Lung (tissue), 11 donors: ENCODE measurements at regions not wholly inside any gene's neighbourhood (a gene's known extent, or its start where the extent isn't known, plus 50 kb on each side); places are given as distances from the start of the nearest gene placed in this dataset.

Source experiments
- ATAC-seq: fragments of 200-7000 bp; cut with Tn5 transposase; one replicate; pipeline ENCODE4 v1.9.1; 2020; ENCODE audit warnings: moderate number of reproducible peaks; ENCODE audit not compliant: insufficient read depth, low FRiP score
- DNase-seq, 3 donors: peaks; one replicate each; pipeline ENCODE4 v3.0.0-alpha.2; 2013 to 2017
- H3K27ac ChIP-seq, 2 donors: one replicate each; pipeline ENCODE4 v1.5.1; 2013; ENCODE audit warnings: mild to moderate bottlenecking in 2 of 2, moderate library complexity in 2 of 2, control low read depth in 1 of 2, inconsistent platforms in 1 of 2, low read depth in 1 of 2, low read length in 1 of 2
- H3K27me3 ChIP-seq, 3 donors: one replicate each; pipeline ENCODE4 v1.5.1; 2013; ENCODE audit warnings: low read length in 2 of 3; ENCODE audit not compliant: control insufficient read depth in 3 of 3, insufficient read depth in 3 of 3
- H3K36me3 ChIP-seq, 4 donors: one replicate each; pipeline ENCODE4 v1.5.1; 2013; ENCODE audit warnings: low read length in 4 of 4, mild to moderate bottlenecking in 1 of 4, moderate library complexity in 1 of 4; ENCODE audit not compliant: control insufficient read depth in 4 of 4, insufficient read depth in 4 of 4
- H3K4me1 ChIP-seq, 5 donors: one replicate each; pipeline ENCODE4 v1.5.1; 2013; ENCODE audit warnings: low read length in 5 of 5, mild to moderate bottlenecking in 2 of 5, moderate library complexity in 1 of 5; ENCODE audit not compliant: control insufficient read depth in 5 of 5, insufficient read depth in 5 of 5
- H3K4me3 ChIP-seq: one replicate; pipeline ENCODE4 v1.5.1; 2013; ENCODE audit warnings: mild to moderate bottlenecking, control low read depth, moderate library complexity
- H3K9ac ChIP-seq, 2 donors: one replicate each; pipeline ENCODE4 v1.5.1; 2013; ENCODE audit warnings: low read length in 2 of 2, control low read depth in 1 of 2; ENCODE audit not compliant: insufficient read depth in 1 of 2
- H3K9me3 ChIP-seq, 4 donors: one replicate each; pipeline ENCODE4 v1.5.1; 2013; ENCODE audit warnings: low read length in 3 of 4, mild to moderate bottlenecking in 1 of 4, moderate library complexity in 1 of 4; ENCODE audit not compliant: control insufficient read depth in 4 of 4, insufficient read depth in 3 of 4
- CTCF ChIP-seq: IDR thresholded peaks from 2 replicates; pipeline ENCODE4 v1.5.1; 2012; ENCODE audit warnings: mild to moderate bottlenecking; ENCODE audit errors: control extremely low read depth, extremely low read depth
- WGBS, 2 donors: extraction: QIAGEN DNeasy Blood & Tissue Kit; methylation state at CpG; one replicate each; pipeline ENCODE4 v1.1.7; 2013; 5-methylcytosine and 5-hydroxymethylcytosine counted together
- donor health status: control.
- donor health status: control.
- donor health status: Bipolar disorder and iron deficiency.
- donor health status: healthy.
- donor health status: DM: yes; HTN: yes; CAD: no.

GRCh38 chr4:55762819-55763218 is 56.8 kb upstream of the EXOC1L start:
- DNase-seq (no peak), ATAC-seq (no peak)
- peaks cover 0 to 1% (median 0%) of the 10 kb centered on the region in 4 donors for H3K9me3 ChIP-seq
- H3K27me3 ChIP-seq: no peaks in the 10 kb centered on the region
- no peak for TF ChIP-seq CTCF
- no peaks in the 10 kb centered on the region for H3K36me3 ChIP-seq
- no peak overlapping the region for H3K4me3 ChIP-seq
- no peak overlapping the region for H3K9ac ChIP-seq
- H3K4me1 ChIP-seq: peaks cover 0 to 3% (median 0%) of the 10 kb centered on the region in 5 donors
- WGBS, 2 donors: 73 to 85% methylated on average over 3 of the region's 3 CpGs
- no peak overlapping the region for H3K27ac ChIP-seq

- H3K4me3 ChIP-seq: no peak overlapping the region
- no peaks in the 10 kb centered on the region for H3K4me1 ChIP-seq
- TF ChIP-seq CTCF: no peak
- no peaks in the 10 kb centered on the region for H3K9me3 ChIP-seq
- 84 to 93% methylated on average over 2 of the region's 2 CpGs for WGBS, 2 donors
- no peak overlapping the region for H3K27ac ChIP-seq
- H3K36me3 ChIP-seq: no peaks in the 10 kb centered on the region
- no peaks in the 10 kb centered on the region for H3K27me3 ChIP-seq
- ATAC-seq: no peak
- DNase-seq: no peak
- no peak overlapping the region for H3K9ac ChIP-seq
Measured at GRCh38 chr4:55763996-55764395, 55.6 kb upstream of the EXOC1L start.

- no peak for DNase-seq
- no peaks in the 10 kb centered on the region for H3K4me1 ChIP-seq
- H3K4me3 ChIP-seq: no peak overlapping the region
- no peak overlapping the region for H3K27ac ChIP-seq
- 66 to 90% methylated on average over 6 of the region's 6 CpGs for WGBS, 2 donors
- no peaks in the 10 kb centered on the region for H3K9me3 ChIP-seq
- ATAC-seq: no peak
- TF ChIP-seq CTCF: no peak
- H3K9ac ChIP-seq: no peak overlapping the region
- H3K27me3 ChIP-seq: no peaks in the 10 kb centered on the region
- no peaks in the 10 kb centered on the region for H3K36me3 ChIP-seq
Measured at GRCh38 chr4:55765070-55765469, 54.5 kb upstream of the EXOC1L start.

GRCh38 chr4:55768291-55768690 is 51.3 kb upstream of the EXOC1L start:
- DNase-seq (no peak), ATAC-seq (no peak)
- WGBS, 2 donors: 87 to 91% methylated on average over 3 of the region's 3 CpGs
- Histone ChIP-seq H3K27me3 (no peaks in the 10 kb centered on the region), H3K36me3 (no peaks in the 10 kb centered on the region), H3K9me3 (no peaks in the 10 kb centered on the region), H3K9ac (no peak overlapping the region), H3K4me1 (no peaks in the 10 kb centered on the region), H3K27ac (no peak overlapping the region), H3K4me3 (no peak overlapping the region)
- no peak for TF ChIP-seq CTCF
